Caco-2 (cell line): ENCODE measurements at regions not wholly inside any gene's neighbourhood (a gene's known extent, or its start where the extent isn't known, plus 50 kb on each side); places are given as distances from the start of the nearest gene placed in this dataset.

Experiments used
- BruUV-seq: library from RNA; stranded (reverse); fragments of 400-500 nt; replicated peaks from 2 replicates; lab custom pipeline; 2021; lab: Mats Ljungman, UMichigan
- CTCF ChIA-PET: fragments of 300-600 bp; sonication (Branson Sonifier 250); formaldehyde crosslinking; loops from one replicate; lab custom pipeline; 2022; ENCODE audit warnings: antibody characterized with exemption; lab: Charles Lee
- POLR2A ChIA-PET: fragments of 300-600 bp; sonication (Branson Sonifier 250); formaldehyde crosslinking; loops from one replicate; lab custom pipeline; 2022; ENCODE audit warnings: antibody characterized with exemption; lab: Charles Lee
- DNase-seq, 2 experiments: peaks; one replicate each; pipeline versions ENCODE4 v3.0.0 to v3.0.0-alpha.2; 2020 to 2022
- H3K27me3 ChIP-seq: replicated peaks from 2 replicates; pipeline ENCODE4 v1.6.0; 2011; ENCODE audit warnings: low read length; ENCODE audit not compliant: control insufficient read depth, insufficient read depth
- H3K36me3 ChIP-seq: 2 replicates; pipeline ENCODE4 v1.5.1; 2011; ENCODE audit warnings: low read length; ENCODE audit not compliant: control insufficient read depth, insufficient read depth
- H3K4me1 ChIP-seq: fragments of 250-450 bp; sonication (Bioruptor Pico); 2 replicates; pipeline ENCODE4 v1.5.1; 2020; ENCODE audit warnings: mild to moderate bottlenecking
- H3K4me3 ChIP-seq: 2 replicates; pipeline ENCODE4 v1.5.1; 2011; ENCODE audit warnings: low read depth, mild to moderate bottlenecking, control low read depth, low read length
- H3K9me3 ChIP-seq: fragments of 250-450 bp; sonication (Bioruptor Pico); 2 replicates; pipeline ENCODE4 v1.5.1; 2020; ENCODE audit warnings: mild to moderate bottlenecking, moderate library complexity
- H3K27ac Mint-ChIP-seq: one replicate; pipeline ENCODE4 v1.8.0; 2022; ENCODE audit warnings: mixed read lengths; ENCODE audit not compliant: unreplicated experiment
- H3K27me3 Mint-ChIP-seq: one replicate; pipeline ENCODE4 v1.8.0; 2022; ENCODE audit warnings: mixed read lengths; ENCODE audit not compliant: insufficient read depth, unreplicated experiment
- H3K36me3 Mint-ChIP-seq: one replicate; pipeline ENCODE4 v1.8.0; 2022; ENCODE audit warnings: mild to moderate bottlenecking, mixed read lengths; ENCODE audit not compliant: insufficient read depth, unreplicated experiment
- H3K4me1 Mint-ChIP-seq: one replicate; pipeline ENCODE4 v1.8.0; 2022; ENCODE audit warnings: low read depth, mixed read lengths; ENCODE audit not compliant: unreplicated experiment
- H3K4me3 Mint-ChIP-seq: one replicate; pipeline ENCODE4 v1.8.0; 2022; ENCODE audit warnings: mild to moderate bottlenecking, moderate library complexity, mixed read lengths; ENCODE audit not compliant: unreplicated experiment
- H3K9me3 Mint-ChIP-seq: one replicate; pipeline ENCODE4 v1.8.0; 2022; ENCODE audit warnings: mixed read lengths; ENCODE audit not compliant: unreplicated experiment
- intact Hi-C: fragments of 100-400 bp; cut with micrococcal nuclease; formaldehyde crosslinking; loops from one replicate; pipeline ENCODE4 v1.10.0; 2022; ENCODE audit not compliant: unreplicated experiment
- TF ChIP-seq, protein P1 (sequence below), 2 experiments: fragments of 200-600 bp in 1 of 2; IDR thresholded peaks; 1 replicate in 1 of 2; 2 replicates in 1 of 2; pipeline versions ENCODE4 v1.5.1 to v1.8.0; 2011 to 2022; ENCODE audit warnings: antibody characterized with exemption in 1 of 2, control low read depth in 1 of 2, inconsistent platforms in 1 of 2, low read depth in 1 of 2, low read length in 1 of 2, mild to moderate bottlenecking in 1 of 2, moderate library complexity in 1 of 2; ENCODE audit not compliant: insufficient read depth in 1 of 2, severe bottlenecking in 1 of 2, unreplicated experiment in 1 of 2

DNA sequence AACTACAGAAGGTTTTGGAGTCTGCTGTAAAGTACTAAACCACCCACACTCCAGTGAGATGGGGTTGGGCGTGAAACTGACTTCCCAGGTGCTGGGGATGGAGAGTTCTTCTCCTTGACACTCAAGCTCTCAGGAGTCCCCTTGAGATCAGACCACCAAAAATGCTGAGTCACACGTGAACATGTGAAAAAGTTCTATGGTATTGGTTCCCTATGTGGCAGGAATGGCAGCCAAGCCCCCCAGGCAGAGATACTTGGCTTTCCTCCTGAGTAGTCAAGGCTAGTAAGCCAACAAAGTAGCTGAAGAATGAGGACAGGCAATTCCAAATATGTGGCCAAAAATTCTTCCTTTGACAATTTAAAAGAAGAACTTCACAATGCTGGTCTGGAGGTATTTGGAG, 222.0 kb upstream of the ADAMTS3 start:
- BruUV-seq = no TSS peak

DNA sequence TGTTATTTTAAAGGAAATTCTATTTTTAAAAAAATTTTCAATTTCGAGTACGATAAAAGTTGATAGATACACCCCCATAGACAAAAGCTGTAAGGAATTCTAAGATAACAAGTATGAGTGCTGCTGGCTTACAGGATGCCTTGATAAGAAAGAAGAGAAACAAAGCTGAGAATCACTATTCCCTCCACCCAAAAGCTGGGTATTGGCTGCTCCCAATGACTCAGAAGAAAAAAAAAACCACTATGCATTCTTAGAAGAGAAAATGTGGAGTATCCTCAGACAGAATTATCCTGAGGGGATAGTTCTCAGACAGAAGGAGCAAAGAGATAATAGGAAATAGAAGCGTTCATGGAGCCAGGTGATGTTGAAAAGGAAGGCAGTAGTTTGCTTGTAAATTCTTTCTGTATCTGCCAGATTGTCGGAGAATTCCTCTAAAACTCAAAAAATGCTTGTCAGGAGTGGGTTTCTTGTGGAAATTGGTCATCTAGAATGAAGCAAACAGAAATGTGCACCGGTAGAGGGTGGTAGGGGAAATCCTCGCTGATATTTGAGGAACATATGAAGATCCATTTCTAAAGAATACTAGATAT, 217.5 kb upstream of the ADAMTS3 start:
- H3K27ac Mint-ChIP-seq = no peak overlapping the region
- no peak overlapping the region for H3K4me3 Mint-ChIP-seq
- Histone ChIP-seq H3K36me3 (no peaks in the 10 kb centered on the region), H3K4me1 (no peaks in the 10 kb centered on the region), H3K27me3 (no peaks in the 10 kb centered on the region), H3K9me3 (no peaks in the 10 kb centered on the region), H3K4me3 (no peak overlapping the region)
- H3K4me1 Mint-ChIP-seq = no peaks in the 10 kb centered on the region
- H3K36me3 Mint-ChIP-seq = no peaks in the 10 kb centered on the region
- DNase-seq = no peak
- POLR2A ChIA-PET = no interaction called here
- no TSS peak for BruUV-seq
- CTCF ChIA-PET = no interaction called here
- intact Hi-C loops = no loop called here
- no peaks in the 10 kb centered on the region for H3K9me3 Mint-ChIP-seq
- TF ChIP-seq, protein P1, sequence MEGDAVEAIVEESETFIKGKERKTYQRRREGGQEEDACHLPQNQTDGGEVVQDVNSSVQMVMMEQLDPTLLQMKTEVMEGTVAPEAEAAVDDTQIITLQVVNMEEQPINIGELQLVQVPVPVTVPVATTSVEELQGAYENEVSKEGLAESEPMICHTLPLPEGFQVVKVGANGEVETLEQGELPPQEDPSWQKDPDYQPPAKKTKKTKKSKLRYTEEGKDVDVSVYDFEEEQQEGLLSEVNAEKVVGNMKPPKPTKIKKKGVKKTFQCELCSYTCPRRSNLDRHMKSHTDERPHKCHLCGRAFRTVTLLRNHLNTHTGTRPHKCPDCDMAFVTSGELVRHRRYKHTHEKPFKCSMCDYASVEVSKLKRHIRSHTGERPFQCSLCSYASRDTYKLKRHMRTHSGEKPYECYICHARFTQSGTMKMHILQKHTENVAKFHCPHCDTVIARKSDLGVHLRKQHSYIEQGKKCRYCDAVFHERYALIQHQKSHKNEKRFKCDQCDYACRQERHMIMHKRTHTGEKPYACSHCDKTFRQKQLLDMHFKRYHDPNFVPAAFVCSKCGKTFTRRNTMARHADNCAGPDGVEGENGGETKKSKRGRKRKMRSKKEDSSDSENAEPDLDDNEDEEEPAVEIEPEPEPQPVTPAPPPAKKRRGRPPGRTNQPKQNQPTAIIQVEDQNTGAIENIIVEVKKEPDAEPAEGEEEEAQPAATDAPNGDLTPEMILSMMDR (IDR thresholded peaks at IDR 0.05; ENCODE audit: insufficient read depth in 1 of 2, low read depth in 1 of 2, low read length in 1 of 2, severe bottlenecking in 1 of 2, unreplicated experiment in 1 of 2) = no peak
- H3K27me3 Mint-ChIP-seq = no peaks in the 10 kb centered on the region

More for the DNA sequence above, 222.0 kb upstream of the ADAMTS3 start:
- H3K27ac Mint-ChIP-seq = no peak overlapping the region
- TF ChIP-seq, protein P1 (IDR thresholded peaks at IDR 0.05; ENCODE audit: insufficient read depth in 1 of 2, low read depth in 1 of 2, low read length in 1 of 2, severe bottlenecking in 1 of 2, unreplicated experiment in 1 of 2) = no peak
- POLR2A ChIA-PET = no interaction called here
- intact Hi-C loops = no loop called here
- H3K9me3 Mint-ChIP-seq = no peaks in the 10 kb centered on the region
- Histone ChIP-seq H3K4me3 (no peak overlapping the region), H3K36me3 (no peaks in the 10 kb centered on the region), H3K9me3 (no peaks in the 10 kb centered on the region), H3K4me1 (no peaks in the 10 kb centered on the region), H3K27me3 (no peaks in the 10 kb centered on the region)
- CTCF ChIA-PET = no interaction called here
- H3K4me1 Mint-ChIP-seq = no peaks in the 10 kb centered on the region
- H3K36me3 Mint-ChIP-seq = no peaks in the 10 kb centered on the region
- H3K4me3 Mint-ChIP-seq = no peak overlapping the region
- H3K27me3 Mint-ChIP-seq = peaks cover 3% of the 10 kb centered on the region
- no peak for DNase-seq

DNA sequence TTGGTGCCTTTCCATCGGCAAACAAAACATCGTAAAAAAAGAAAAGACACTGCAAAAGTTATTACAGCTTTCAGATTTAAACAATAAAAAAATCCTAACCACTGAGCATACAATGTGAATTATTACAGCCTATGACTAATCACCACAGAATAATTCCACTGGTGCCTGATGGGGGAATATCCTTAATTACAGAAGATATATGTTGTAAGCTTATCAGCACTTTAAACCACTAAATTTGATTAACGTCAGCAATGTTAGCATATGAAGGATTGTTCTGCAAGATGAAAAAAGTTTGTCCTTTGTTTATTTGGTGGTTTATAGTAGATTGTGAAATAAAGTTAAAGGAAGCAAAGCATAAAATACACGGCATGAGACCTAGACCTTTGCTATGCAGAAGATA, 210.2 kb upstream of the ADAMTS3 start:
- no peaks in the 10 kb centered on the region for H3K27me3 Mint-ChIP-seq
- H3K4me3 Mint-ChIP-seq = no peak overlapping the region
- no peaks in the 10 kb centered on the region for H3K36me3 Mint-ChIP-seq
- no peak overlapping the region for H3K4me3 ChIP-seq
- CTCF ChIA-PET = no interaction called here
- H3K27me3 ChIP-seq = no peaks in the 10 kb centered on the region
- H3K4me1 ChIP-seq = no peaks in the 10 kb centered on the region
- peaks cover 8% of the 10 kb centered on the region for H3K4me1 Mint-ChIP-seq
- H3K9me3 ChIP-seq = no peaks in the 10 kb centered on the region
- H3K27ac Mint-ChIP-seq = no peak overlapping the region
- no TSS peak for BruUV-seq
- no peak for DNase-seq
- H3K9me3 Mint-ChIP-seq = no peaks in the 10 kb centered on the region
- intact Hi-C loops = no loop called here
- POLR2A ChIA-PET = no interaction called here
- H3K36me3 ChIP-seq = no peaks in the 10 kb centered on the region
- TF ChIP-seq, protein P1 (IDR thresholded peaks at IDR 0.05; ENCODE audit: insufficient read depth in 1 of 2, low read depth in 1 of 2, low read length in 1 of 2, severe bottlenecking in 1 of 2, unreplicated experiment in 1 of 2) = no peak
